ENCODE measurements at regions not wholly inside any gene's neighbourhood (a gene's known extent, or its start where the extent isn't known, plus 50 kb on each side); places are given as distances from the start of the nearest gene placed in this dataset.

DNA sequence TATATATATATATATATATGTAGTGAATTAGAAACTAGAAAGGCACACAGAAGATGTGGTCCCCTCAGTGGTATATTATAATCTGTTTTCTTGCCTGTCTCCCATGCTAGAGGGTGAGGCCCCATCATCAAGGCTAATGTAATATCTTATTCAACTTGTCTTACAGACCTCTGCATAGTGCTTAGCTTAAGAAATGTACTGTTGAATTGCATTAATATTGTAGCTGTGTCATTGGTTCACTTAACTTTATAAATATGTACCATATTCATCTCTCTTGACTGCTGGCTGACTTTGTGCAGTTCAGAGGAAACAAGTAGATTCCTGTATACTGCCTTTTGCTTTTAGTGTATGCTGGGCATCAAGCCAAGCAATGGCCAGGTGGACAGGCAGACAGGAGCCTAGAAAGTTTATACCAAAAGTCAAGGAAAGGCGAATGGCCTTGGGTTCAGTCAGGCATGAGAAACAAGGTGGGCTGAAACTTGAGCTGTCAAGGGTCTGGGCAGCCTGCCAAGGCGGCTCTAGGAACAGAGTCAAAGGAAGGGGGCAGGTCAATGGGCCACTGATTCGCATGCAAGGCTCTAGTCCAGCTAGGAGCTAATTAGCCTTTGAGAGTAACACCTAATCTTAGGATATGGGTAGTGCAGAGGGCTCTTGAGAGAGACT lies 78.8 kb upstream of the LEF1 start:
- H3K9me3 ChIP-seq = peaks cover 7% of the 10 kb centered on the region; the same call in 1 of the 2 replicates
- Mint-ChIP-seq H3K27ac (ENCODE audit: unreplicated experiment) (no peak overlapping the region), H3K9me3 (ENCODE audit: unreplicated experiment) (peaks cover 28% of the 10 kb centered on the region), H3K4me3 (ENCODE audit: unreplicated experiment) (no peak overlapping the region), H3K4me1 (ENCODE audit: low read depth, unreplicated experiment) (no peaks in the 10 kb centered on the region), H3K27me3 (ENCODE audit: insufficient read depth, unreplicated experiment) (no peaks in the 10 kb centered on the region), H3K36me3 (ENCODE audit: insufficient read depth, unreplicated experiment) (no peaks in the 10 kb centered on the region)
- no TSS peak for BruUV-seq (replicated peaks)
- no peak for DNase-seq
- TF ChIP-seq, protein P1, sequence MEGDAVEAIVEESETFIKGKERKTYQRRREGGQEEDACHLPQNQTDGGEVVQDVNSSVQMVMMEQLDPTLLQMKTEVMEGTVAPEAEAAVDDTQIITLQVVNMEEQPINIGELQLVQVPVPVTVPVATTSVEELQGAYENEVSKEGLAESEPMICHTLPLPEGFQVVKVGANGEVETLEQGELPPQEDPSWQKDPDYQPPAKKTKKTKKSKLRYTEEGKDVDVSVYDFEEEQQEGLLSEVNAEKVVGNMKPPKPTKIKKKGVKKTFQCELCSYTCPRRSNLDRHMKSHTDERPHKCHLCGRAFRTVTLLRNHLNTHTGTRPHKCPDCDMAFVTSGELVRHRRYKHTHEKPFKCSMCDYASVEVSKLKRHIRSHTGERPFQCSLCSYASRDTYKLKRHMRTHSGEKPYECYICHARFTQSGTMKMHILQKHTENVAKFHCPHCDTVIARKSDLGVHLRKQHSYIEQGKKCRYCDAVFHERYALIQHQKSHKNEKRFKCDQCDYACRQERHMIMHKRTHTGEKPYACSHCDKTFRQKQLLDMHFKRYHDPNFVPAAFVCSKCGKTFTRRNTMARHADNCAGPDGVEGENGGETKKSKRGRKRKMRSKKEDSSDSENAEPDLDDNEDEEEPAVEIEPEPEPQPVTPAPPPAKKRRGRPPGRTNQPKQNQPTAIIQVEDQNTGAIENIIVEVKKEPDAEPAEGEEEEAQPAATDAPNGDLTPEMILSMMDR (IDR thresholded peaks at IDR 0.05; ENCODE audit: insufficient read depth in 1 of 2, low read depth in 1 of 2, low read length in 1 of 2, severe bottlenecking in 1 of 2, unreplicated experiment in 1 of 2) = no peak
- H3K4me3 ChIP-seq (ENCODE audit: low read depth, low read length) = no peak overlapping the region
- H3K27me3 ChIP-seq (replicated peaks; ENCODE audit: control insufficient read depth, insufficient read depth, low read length) = no peaks in the 10 kb centered on the region
- H3K4me1 ChIP-seq = no peaks in the 10 kb centered on the region
- no peaks in the 10 kb centered on the region for H3K36me3 ChIP-seq (ENCODE audit: control insufficient read depth, insufficient read depth, low read length)
- ChIA-PET CTCF (no interaction called here), POLR2A (no interaction called here)
- intact Hi-C loops (cut with micrococcal nuclease; ENCODE audit: unreplicated experiment) = no loop called here

DNA sequence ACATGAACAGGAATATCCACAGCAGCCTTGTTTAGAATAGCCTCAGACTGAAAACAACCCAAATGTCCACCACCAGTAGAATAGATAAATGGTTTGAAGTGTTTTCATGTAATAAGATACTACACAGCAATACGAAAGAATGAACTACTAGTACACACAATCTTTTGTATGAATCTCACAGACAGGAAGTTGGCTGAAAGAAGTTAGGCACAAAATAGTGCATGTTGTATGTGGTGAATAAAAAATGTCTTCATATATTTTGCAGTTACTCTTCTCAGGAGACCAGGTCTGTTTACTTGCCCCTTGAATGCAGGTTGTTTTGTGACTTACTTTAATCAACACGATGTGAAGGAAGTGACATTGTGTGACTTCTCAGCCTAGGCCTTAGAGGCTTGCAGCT lies 75.9 kb upstream of the LEF1 start:
- Mint-ChIP-seq H3K27ac (ENCODE audit: unreplicated experiment) (no peak overlapping the region), H3K4me3 (ENCODE audit: unreplicated experiment) (no peak overlapping the region), H3K9me3 (ENCODE audit: unreplicated experiment) (peaks cover 10% of the 10 kb centered on the region), H3K36me3 (ENCODE audit: insufficient read depth, unreplicated experiment) (no peaks in the 10 kb centered on the region), H3K4me1 (ENCODE audit: low read depth, unreplicated experiment) (no peaks in the 10 kb centered on the region), H3K27me3 (ENCODE audit: insufficient read depth, unreplicated experiment) (no peaks in the 10 kb centered on the region)
- Histone ChIP-seq H3K4me3 (ENCODE audit: low read depth, low read length) (no peak overlapping the region), H3K9me3 (peaks cover 8% of the 10 kb centered on the region; the same call in 1 of the 2 replicates), H3K4me1 (no peaks in the 10 kb centered on the region), H3K36me3 (ENCODE audit: control insufficient read depth, insufficient read depth, low read length) (no peaks in the 10 kb centered on the region), H3K27me3 (replicated peaks; ENCODE audit: control insufficient read depth, insufficient read depth, low read length) (no peaks in the 10 kb centered on the region)
- intact Hi-C loops (cut with micrococcal nuclease; ENCODE audit: unreplicated experiment) = no loop called here
- TF ChIP-seq, protein P1 (IDR thresholded peaks at IDR 0.05; ENCODE audit: insufficient read depth in 1 of 2, low read depth in 1 of 2, low read length in 1 of 2, severe bottlenecking in 1 of 2, unreplicated experiment in 1 of 2) = no peak
- ChIA-PET POLR2A (no interaction called here), CTCF (no interaction called here)
- DNase-seq = no peak
- BruUV-seq (replicated peaks) = no TSS peak

DNA sequence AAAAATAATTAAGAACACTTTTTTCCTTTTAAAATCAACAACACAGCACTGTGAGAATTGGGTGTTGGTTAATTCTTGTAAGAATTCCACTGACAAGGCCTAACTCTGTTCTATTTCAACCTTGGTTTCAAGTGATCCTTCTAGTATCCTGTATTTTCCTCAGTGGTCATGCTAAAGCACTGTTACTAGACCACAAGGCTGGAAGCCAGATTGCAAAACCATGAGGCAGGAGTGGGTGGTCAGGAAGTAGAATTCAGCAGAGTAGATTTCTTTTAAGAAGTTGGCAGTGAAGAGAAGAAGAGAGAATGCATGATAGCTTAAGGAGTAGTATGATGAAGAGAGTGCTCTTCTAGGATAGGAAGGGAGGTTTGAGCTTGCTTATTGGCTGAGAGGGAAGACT lies 71.6 kb upstream of the LEF1 start:
- intact Hi-C loops (cut with micrococcal nuclease; ENCODE audit: unreplicated experiment) = no loop called here
- Histone ChIP-seq H3K9me3 (0 out of 2 replicates have a peak, but pooled peaks cover 4% of the 10 kb centered on the region), H3K4me3 (ENCODE audit: low read depth, low read length) (no peak overlapping the region), H3K4me1 (no peaks in the 10 kb centered on the region), H3K36me3 (ENCODE audit: control insufficient read depth, insufficient read depth, low read length) (no peaks in the 10 kb centered on the region), H3K27me3 (replicated peaks; ENCODE audit: control insufficient read depth, insufficient read depth, low read length) (no peaks in the 10 kb centered on the region)
- Mint-ChIP-seq H3K4me3 (ENCODE audit: unreplicated experiment) (no peak overlapping the region), H3K4me1 (ENCODE audit: low read depth, unreplicated experiment) (no peaks in the 10 kb centered on the region), H3K27ac (ENCODE audit: unreplicated experiment) (no peak overlapping the region), H3K9me3 (ENCODE audit: unreplicated experiment) (no peaks in the 10 kb centered on the region), H3K27me3 (ENCODE audit: insufficient read depth, unreplicated experiment) (peaks cover 8% of the 10 kb centered on the region), H3K36me3 (ENCODE audit: insufficient read depth, unreplicated experiment) (no peaks in the 10 kb centered on the region)
- DNase-seq = no peak
- CTCF ChIA-PET = no interaction called here
- TF ChIP-seq, protein P1 (IDR thresholded peaks at IDR 0.05; ENCODE audit: insufficient read depth in 1 of 2, low read depth in 1 of 2, low read length in 1 of 2, severe bottlenecking in 1 of 2, unreplicated experiment in 1 of 2) = no peak
- no TSS peak for BruUV-seq (replicated peaks)
- POLR2A ChIA-PET = no interaction called here

Measured in Caco-2 (cell line).